Glomerular visceral epithelial cell (primary cell): ENCODE measurements at regions not wholly inside any gene's neighbourhood (a gene's known extent, or its start where the extent isn't known, plus 50 kb on each side); places are given as distances from the start of the nearest gene placed in this dataset.

ENCODE experiments used
- DNase-seq: peaks from one replicate; pipeline ENCODE4 v3.0.0-alpha.2; 2016; ENCODE audit errors: extremely low spot score

DNA sequence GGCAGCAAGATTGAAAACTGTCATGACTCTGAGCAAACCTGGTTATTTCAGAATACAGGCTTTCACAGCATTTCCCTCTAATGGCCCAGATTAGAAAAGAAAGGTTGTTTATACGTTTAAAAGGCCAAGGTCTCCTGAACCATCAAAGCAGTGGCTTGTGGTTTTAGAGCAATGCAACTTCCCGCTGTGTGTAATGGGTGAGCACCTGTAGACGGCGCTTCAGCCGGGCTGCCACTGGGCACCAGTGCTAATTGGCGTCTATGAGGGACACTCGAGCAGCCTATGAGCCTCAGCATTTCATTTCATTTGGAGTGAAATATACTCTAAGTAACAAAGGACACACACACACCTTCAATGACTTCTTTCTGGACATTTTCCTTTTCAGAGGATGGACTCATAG lies 671.0 kb upstream of the FZD8 start:
- DNase-seq = no peak

DNA sequence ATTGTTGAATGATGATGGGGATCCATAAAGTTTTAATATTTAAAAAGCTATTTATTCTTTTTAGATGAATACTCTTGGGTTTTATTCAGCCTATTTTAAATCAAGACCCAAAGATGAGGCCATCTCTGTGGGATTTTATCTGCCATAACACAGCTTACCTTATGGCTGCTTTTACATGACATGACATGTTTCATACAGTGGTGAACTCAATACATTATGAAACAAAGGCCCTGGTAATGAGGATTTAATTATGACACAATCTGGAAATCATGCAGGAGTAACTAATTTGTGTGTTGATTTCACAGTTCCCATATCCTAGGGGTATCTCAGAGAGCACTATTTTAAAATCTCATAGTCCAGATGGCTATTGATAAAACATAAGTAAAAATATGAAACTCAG lies 661.8 kb upstream of the FZD8 start:
- DNase-seq = no peak

DNA sequence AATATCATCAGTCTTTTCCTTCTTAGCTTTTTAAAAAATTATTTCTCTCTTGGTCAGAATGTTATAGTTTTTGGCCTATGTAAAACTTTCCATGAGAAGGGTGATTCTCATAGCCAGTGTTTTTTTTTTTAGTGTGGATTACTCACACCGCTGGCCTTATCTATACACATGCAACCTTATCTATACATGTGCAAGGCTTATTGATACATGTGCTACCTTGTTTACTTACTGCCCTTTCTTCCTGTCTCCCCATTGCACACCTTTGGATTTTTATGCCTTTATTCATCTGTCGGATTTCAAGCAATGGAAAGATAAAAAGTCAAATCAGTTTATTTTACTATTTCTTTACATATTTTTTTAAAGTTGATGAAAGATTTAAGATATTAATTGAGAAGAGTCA lies 660.0 kb upstream of the FZD8 start:
- no peak for DNase-seq

DNA sequence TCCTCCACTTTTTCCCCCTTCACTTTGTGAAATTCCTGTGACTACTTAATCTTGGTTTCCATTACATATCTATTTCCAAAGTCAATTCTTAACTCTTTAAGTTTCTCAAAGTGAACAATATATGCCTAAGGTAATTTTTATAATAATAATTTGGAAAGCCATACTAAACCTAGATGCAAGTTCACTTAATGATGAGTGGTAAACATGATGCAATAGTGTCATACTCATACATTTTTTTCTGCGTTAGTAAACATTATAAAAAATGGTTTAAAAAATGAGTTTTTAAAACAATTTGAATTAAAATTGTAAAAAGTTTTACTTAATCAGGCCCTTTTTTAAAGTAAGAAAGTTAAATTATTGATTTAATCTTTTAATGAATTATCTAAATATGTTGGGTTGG lies 659.4 kb upstream of the FZD8 start:
- no peak for DNase-seq

DNA sequence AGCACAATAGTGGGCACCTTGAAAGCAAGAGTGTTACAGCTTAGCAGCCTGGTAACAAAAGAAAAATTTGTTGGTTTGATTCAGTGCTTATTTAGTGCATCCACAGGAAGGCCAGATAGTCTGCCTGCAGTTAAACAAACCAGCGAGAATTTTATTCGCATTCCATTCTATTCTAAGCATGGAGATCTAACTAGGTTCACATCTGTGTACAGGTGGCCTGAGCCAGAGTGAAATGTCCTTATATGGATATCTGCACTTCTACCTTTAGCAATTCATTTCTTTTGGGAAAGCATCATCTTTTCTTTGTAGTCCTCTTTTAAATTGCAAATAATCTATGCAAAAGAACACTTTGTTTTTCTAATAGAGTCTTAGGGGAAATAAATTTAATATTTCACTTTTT lies 659.0 kb upstream of the FZD8 start:
- DNase-seq = no peak

DNA sequence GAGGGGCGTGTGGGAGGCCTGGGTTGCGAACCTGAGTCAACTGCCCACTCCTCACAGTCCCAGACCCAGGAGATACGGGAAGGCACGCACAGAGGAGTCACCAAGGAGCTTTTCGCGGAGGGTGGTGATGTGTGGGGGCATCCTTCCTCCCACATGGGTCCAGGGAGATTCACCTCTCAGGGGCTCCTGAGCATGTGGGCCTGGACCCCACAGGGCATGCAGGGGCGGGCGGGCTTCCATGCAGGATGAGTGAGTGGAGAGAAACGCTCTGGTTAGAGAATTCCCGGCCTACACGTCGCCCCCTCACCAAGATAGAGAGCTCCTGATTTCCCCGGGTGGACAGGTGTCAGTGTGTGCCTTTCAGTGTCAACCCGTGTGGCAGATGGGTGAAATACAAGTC lies 641.7 kb upstream of the FZD8 start:
- DNase-seq = no peak

DNA sequence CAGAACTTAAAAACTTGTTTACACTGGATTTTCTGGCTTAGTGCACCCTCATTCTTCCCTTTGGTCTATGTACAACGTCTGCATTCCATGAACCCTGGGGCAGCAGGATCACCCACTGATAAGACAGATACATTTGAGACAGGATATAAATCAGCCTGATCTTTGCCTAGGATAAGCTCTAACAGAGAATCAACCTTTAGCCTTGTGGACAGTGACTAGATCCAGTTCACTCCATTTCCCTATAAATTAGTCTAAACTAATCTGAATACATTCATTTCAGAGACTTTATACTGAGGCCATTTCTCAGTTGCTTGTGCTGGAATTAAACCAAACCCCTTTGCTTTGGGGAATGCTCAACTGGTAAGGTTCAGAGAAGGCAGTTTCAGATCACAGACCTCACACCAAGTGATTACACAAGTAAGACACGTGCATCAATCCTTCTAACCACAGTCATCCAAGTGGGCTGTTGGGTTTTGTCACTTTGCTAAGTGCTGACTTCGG lies 639.8 kb upstream of the FZD8 start:
- no peak for DNase-seq

DNA sequence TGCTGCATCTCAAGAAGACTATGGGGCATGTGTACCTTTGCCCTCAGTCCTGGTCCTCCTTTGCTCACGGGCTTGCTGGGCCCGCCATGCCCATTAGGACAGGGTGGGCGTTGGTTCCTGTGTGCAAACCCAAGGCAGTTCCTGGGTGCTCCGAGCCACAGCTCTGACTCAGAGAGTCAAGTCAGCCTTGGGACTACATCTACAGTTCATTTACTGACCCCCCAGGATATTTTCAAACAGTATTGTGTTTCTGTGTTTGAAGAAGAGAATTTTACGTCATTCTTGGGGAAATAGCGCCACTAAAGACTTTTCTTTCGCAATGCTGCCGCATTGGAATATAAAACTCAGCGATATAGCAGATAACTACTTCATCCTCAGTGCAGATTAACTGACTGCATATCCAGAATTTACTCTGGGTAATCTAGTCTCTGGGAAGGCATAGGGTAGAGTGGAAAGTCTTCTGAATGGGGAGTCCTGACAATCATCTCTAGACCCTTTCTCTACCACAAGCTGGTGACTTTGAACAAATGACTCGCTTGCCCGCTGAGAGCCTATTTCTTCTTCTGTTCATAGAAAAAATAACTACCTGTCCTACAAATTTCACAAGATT lies 638.9 kb upstream of the FZD8 start:
- no peak for DNase-seq

DNA sequence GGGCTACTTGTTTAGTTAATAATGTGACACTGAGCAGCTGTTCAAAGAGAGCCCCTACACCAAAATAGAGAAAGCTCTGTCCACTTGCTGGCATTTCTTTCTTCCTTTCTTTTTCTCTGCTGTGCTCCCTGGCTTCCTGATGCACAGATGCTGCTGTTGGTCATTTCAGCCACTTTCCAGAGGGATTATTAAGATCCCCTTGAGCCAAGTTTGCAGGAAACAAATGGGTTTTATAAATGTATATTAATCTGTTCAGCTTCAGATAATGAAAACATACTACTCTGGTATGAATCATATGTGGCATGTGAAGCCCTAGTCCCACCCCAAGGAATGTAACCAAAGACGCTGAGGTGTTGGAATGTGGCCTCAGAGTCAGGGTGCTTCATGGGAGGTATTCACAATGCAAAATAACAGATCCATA lies 638.2 kb upstream of the FZD8 start:
- DNase-seq = no peak

DNA sequence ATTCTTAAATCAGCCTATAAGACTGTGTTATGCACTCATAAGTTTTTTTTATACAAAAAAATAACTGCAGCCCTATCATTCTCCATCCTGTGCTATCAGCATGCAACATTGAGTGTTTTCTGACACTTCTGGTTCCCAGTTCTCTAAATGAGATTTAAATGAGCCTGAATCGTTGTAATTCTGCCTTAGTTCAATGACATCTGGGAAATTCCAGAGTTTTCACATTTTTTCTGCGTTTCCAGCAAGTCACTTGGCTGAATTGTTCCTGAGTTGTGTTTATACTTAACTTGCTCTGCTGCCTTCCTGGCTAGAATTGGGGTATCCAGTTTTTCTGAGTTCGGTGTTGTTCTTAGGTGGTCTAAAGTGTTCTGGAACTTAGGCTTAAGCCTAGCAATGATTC lies 636.1 kb upstream of the FZD8 start:
- no peak for DNase-seq

DNA sequence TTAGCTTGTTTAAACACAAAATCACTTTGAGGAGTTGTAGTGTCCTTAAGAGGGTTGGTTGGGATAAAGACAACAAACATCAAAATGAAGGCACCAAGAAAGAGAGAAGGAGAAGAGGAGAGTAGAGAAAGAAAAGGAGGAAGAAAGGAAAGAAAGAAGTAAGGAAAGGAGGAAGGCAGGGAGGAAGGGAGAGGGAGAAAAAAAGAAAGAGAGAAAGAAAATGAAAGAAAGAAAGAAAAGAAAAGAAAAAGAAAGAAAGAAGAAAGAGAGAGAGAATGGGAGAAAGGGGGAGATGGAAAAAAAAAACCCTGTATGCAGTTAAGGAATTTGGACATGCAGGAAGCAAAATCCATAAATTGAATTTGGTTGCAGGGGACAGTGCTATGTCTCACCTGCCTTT lies 635.4 kb upstream of the FZD8 start:
- DNase-seq = no peak

DNA sequence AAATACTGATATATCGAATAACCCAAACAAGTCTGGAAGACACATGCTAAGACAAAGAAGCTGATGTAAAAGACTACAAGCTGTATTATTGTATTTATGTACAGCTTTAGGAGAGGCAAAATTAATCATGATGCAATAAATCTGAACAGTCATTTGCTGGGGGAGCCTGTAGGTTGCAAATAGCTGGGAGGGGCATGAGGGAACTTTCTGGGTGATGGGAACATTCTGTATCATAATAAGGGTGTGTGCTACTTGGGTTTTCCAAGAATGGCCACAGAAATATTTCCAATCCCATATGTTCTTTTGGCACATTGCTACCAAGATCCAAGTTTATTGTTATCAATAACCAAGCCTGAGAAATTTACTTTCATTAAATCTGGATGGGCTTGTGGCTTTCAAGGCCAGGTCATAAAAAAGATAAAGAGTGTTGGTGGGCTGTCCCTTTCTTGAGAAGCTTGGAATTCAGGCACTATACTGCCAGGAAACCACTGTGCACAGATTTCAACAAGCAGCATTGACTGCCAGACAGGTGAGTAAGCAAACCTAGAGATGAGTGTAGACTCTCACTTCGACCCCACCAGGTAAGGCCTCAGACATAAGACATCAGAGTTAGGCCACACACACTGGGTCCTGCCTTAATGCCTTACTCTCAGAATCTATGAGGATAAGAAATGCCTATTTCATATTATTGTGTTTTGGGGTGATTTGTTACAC lies 629.7 kb upstream of the FZD8 start:
- DNase-seq = no peak

DNA sequence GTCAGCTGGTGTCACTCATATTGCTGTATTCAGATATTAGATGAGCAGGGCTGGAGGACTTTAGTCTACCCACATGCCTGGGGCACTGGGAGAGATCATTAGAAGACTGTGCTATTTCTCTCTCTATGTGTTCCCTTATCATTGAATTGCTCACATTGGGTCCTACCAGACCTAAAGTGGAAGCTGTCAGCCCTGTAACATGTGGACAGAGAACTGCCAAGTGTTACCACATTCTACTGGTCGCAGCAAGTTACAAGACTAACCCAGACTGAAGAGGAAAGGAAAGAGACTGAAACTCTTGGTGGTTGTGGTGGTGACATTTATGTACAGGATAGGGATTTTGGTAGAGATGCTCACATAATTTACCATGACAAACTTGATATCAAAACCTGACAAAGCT lies 627.1 kb upstream of the FZD8 start:
- DNase-seq = no peak

DNA sequence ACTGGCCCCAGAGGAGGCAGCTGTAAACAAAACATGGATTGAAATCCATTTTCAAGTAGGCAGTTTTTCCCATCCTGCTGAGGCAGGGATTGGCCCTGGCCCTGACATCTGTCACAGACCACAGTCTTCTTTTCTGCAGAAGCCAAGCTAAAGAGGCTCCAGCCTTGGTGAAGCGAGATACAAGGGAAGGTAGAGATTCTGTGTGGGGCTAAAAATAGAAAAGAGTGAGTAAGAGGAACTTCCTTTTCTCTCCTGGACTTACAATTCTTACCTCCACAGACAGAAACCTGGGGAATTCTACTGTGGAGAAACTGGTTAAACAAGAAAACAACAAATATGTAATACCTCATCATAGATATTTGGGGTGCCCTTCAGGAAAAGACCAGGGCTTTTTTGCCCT lies 624.8 kb upstream of the FZD8 start:
- DNase-seq = no peak

DNA sequence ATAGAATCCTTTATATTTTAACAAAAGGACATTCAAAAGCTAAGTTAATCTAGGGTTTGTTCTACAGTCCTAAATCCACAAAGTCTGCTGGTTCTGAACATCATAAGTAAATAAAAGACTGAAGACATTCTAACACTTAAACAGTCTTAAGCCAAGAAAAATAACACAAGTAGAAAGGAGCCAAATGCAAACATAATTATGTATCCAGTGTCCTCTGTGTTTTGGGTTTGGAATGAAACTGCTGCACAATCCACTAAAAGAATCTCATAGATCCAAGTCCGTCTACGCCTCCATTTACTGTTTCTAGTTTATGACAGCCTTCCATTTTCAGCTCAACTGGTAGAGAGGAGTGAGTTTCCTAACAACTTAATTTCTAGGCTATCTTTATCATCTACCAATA lies 623.6 kb upstream of the FZD8 start:
- no peak for DNase-seq

DNA sequence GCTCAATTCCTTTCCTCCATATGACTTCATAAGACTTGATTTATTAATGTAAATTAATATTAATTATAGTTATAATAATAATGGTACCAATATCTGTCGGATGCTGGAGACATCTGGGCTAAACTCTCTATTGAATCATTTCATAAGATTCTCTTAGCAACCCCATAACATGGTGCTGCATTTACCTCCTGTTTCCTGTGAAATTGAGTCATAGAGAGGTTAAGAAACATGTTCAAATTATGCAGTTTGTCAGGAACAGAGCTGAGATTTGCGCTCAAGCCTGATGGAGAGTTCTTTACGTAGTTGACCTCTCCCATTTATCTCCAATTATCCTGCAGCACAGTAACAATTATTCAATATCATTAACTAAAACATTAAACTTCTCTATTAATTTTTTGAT lies 621.8 kb upstream of the FZD8 start:
- DNase-seq = no peak

DNA sequence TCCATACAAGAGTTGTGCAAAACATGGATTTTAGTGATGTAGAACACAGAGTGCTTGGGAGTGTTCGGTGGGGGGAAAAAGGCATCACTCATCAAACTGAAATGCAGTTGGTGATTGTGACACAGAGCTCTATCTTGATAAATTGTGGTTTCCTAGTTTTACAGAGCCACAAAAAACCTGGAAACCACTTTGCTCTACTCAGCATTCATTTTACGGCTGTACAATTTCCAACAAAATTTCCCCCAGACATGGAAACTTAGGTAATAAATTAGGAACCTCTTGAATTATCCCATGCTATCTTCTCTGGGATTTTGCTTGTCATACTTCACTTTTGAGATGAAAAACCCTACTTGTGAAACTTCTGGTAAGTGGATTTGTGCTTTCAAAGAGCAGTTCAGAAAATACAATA lies 614.9 kb upstream of the FZD8 start:
- no peak for DNase-seq

DNA sequence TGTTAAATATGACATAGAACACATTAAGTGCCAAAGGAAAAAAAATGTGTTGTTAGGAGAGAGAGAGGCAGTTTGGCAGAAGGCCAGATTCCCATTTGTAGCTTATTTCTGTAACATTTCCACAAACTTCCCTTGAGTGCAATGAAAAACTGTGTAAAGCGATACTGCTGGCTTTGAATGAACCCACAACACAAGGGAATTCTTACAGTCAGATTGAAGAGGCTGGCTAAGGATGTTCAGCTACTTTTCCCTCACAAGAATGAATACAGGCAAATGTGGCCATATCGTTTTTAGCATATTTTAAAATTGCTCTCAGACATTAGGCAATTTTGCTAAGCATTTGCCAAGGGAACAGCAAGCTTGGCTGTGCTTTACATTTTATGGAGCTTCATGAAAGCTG lies 614.1 kb upstream of the FZD8 start:
- no peak for DNase-seq

DNA sequence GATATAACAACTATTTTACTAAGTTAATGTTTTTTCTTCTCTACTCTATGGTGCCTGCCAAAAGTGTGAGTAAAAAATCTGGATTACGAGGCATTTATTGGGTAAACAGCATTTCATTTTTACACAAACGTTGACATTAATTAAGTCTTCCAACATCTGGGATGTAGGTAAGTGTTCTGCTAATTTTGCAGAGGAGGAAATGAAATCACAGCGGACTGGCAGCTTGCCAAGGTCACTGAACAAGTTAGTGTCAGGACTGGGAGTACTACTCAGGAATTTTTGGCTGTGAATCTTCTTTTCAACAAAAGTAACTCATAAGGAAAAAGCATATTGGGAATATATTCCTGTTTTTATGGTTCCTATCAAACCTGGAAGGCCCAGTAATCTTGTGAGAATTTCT lies 612.1 kb upstream of the FZD8 start:
- DNase-seq = no peak

DNA sequence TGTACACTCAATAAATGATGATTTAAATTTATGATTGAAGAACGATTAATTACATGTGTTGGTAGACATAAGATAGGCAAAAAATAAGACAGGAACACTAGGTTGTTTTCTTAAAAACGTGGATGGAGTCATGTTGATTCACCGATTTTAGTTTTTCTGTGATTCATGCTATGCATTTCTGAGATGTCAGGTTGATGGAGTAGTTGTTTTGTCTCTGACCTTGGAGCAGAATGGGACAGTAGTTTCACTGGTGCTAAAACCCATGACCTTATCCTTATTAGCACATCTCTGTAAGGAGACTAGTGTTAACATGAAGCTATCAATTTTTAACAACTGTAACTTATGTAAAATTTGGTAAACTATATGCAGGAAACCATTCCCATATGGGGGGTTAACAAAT lies 611.6 kb upstream of the FZD8 start:
- no peak for DNase-seq

DNA sequence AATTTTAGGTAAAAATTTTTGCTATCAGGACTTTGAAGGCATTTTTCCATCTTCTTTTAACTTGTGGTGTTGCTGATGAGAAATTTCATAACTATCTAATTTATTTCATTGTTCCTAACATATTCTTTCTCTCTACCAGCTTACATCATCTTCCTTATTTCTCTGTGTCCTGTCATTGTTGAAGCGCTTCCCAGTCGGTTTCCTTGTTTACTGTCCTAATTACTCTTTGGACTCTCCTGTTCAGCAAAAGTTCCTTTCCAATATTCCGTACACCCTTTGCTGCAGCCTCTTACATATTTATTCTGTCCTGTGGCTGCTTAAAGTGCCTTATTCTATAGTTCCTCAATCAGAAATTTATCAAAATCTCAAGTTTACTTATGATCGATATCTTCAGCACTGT lies 609.0 kb upstream of the FZD8 start:
- DNase-seq = no peak

DNA sequence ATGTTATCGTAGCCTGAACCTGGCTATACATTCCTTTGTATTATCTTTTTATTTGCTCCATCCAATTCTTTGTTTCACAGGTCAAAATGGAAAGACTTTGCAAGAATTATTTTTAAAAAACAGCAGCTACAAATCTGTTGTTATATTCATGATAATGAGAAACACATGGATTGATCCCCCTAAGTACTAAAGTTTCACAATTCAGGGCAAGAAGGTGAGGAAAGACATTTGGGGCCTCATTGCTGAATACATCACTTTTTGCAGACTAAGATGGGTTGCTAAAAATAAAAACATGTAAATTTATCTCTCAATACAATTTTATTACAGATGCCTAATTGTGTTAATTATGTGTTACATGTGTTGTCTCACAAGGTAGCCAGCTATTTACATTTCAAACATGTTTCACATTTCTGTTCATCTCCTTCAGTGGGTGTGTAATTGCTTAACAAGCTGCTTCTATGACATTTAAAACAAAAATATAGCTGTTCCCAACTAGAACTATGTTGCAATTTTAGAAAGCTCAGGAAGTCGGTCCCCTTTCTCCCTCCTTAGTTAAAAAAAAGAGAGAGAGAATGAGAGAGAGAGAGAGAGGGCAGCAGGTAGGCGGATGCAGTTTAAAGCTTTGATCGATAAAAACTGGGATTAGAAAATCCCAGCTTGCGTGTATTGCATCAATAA lies 606.3 kb upstream of the FZD8 start:
- no peak for DNase-seq

DNA sequence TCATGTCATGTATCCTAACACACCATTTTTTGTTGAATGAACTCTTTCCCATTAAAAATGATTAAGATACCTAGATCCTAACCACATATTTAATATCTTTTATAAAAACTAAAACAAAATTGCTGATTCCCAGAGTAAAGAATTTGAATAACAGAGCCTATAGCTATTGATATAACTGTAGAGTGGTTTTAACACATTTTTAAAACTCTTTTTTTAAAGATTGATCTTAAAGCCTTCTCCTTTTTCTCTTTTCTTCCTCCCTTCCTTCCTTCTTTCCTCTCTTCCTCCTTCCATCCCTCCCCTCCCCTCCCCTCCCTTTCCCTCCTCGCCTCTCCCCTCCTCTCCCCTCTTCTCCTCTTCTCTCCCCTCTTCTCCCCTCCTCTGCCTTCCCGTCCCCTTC lies 605.4 kb upstream of the FZD8 start:
- no peak for DNase-seq
